ENCODE measurements at regions not wholly inside any gene's neighbourhood (a gene's known extent, or its start where the extent isn't known, plus 50 kb on each side); places are given as distances from the start of the nearest gene placed in this dataset.
A peak's percentile ranks its signal among the peaks of the same experiment; 100 is the strongest.

DNA sequence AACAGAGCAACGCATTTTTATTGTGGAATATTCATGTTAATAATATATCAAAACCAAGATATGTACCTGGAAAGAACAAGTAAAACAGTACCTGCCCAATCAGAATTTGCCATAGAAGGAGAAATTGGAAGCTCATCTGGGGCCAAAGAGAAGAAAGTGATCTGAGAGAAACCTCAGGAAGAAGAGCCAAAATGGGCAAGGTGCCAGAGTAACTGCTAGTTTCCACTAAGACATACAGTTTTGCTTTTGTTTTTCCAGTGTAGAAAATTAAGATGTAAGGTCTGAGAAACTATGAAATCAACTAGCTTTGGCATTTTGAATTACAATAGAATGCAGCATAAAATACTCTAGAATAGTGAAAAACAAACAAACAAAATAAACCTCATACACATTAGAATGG, 2201.2 kb downstream of the ARAP2 start:
- 80 to 93% methylated on average over 1 of the region's 1 CpG for WGBS, 2 donors
- H3K36me3 ChIP-seq, result no peaks in the 10 kb centered on the region
- H3K4me1 ChIP-seq, result no peaks in the 10 kb centered on the region
- no peak overlapping the region for H3K4me3 ChIP-seq
- no peaks in the 10 kb centered on the region for H3K9me3 ChIP-seq
- TF ChIP-seq POLR2AphosphoS5 (IDR thresholded peaks at IDR 0.05) (no peak), POLR2A (IDR thresholded peaks at IDR 0.05) (no peak), EP300 (IDR thresholded peaks at IDR 0.05) (no peak)
- TF ChIP-seq, protein P1, sequence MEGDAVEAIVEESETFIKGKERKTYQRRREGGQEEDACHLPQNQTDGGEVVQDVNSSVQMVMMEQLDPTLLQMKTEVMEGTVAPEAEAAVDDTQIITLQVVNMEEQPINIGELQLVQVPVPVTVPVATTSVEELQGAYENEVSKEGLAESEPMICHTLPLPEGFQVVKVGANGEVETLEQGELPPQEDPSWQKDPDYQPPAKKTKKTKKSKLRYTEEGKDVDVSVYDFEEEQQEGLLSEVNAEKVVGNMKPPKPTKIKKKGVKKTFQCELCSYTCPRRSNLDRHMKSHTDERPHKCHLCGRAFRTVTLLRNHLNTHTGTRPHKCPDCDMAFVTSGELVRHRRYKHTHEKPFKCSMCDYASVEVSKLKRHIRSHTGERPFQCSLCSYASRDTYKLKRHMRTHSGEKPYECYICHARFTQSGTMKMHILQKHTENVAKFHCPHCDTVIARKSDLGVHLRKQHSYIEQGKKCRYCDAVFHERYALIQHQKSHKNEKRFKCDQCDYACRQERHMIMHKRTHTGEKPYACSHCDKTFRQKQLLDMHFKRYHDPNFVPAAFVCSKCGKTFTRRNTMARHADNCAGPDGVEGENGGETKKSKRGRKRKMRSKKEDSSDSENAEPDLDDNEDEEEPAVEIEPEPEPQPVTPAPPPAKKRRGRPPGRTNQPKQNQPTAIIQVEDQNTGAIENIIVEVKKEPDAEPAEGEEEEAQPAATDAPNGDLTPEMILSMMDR (IDR thresholded peaks at IDR 0.05), result no peak
- H3K27me3 ChIP-seq, result no peaks in the 10 kb centered on the region
- no peak overlapping the region for H3K27ac ChIP-seq
- ATAC-seq (ENCODE audit: low FRiP score in 2 of 2), result no peak
- DNase-seq, result no peak

DNA sequence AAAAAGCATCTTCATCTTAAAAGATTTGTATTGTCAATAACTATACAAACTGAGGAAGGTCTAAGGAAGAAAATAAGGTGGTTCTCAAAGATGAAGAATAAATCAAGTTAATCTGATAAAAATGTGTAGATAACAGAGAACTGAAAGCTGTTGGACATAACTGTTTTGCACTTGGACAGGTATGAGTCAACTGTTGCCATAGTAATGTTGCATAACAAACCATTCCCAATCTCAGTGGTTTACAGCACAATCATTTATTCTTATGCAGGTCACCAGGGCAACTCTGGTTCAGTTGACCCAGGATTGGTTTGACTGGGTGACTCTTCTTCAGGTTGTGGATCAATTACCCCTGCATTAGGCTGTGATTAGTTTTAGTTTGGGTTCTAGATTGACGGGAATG, 2197.7 kb downstream of the ARAP2 start:
- H3K36me3 ChIP-seq, result no peaks in the 10 kb centered on the region
- no peak overlapping the region for H3K27ac ChIP-seq
- 80 to 95% methylated on average over 1 of the region's 1 CpG for WGBS, 2 donors
- no peak overlapping the region for H3K4me3 ChIP-seq
- H3K4me1 ChIP-seq, result no peaks in the 10 kb centered on the region
- no peak for TF ChIP-seq POLR2AphosphoS5 (IDR thresholded peaks at IDR 0.05)
- ATAC-seq (ENCODE audit: low FRiP score in 2 of 2) (peak in 1 of 2 donors; percentile 32), DNase-seq (no peak)
- H3K27me3 ChIP-seq, result no peaks in the 10 kb centered on the region
- H3K9me3 ChIP-seq, result no peaks in the 10 kb centered on the region

DNA sequence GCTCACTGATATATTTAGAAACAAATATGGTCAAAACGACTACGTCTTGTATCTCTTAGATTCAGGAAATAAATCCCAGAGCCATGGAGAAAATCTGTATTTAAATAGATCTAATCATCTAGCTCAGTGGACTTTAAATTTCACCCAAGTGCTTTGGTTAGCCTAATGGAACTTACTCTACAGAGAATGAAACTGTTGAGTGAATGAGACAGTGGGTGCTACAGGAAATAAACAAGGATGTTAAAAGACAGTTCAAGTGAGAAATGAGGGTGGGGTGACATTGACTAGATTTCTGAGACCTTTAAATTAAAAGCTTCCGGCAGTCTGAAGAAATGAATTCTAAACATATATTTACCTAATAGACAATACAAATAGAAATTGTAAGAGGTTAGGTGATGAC, 2197.0 kb downstream of the ARAP2 start:
- 72 to 76% methylated on average over 3 of the region's 3 CpGs for WGBS, 2 donors
- H3K27me3 ChIP-seq, result no peaks in the 10 kb centered on the region
- DNase-seq, result no peak

DNA sequence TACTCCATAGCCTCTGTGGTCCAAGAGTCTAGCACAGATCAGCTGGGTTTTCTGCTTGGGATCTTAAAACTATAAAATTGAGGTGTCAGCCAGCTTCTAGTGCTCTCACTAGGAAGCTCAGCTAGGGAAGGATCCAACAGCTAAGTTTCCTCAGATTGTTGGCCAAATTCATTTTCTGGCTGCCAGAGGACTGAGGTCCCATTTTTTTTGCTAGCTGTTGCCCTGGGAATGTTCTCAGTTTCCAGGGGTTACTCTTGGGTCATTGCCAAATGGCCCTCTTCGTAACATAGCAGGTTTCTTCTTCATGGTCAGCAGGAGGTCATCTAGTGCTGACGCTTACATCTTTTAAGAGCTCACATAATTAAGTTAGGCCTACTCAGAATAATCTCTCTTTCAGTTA, 2178.2 kb downstream of the ARAP2 start:
- 62 to 77% methylated on average over 2 of the region's 2 CpGs for WGBS, 2 donors
- ATAC-seq (ENCODE audit: low FRiP score in 2 of 2), result no peak

More for the DNA sequence above, 2197.0 kb downstream of the ARAP2 start:
- H3K36me3 ChIP-seq, result no peaks in the 10 kb centered on the region
- no peaks in the 10 kb centered on the region for H3K4me1 ChIP-seq
- TF ChIP-seq EP300 (IDR thresholded peaks at IDR 0.05), result no peak
- TF ChIP-seq, protein P1 (IDR thresholded peaks at IDR 0.05), result no peak
- TF ChIP-seq POLR2A (IDR thresholded peaks at IDR 0.05), result no peak
- no peak for TF ChIP-seq POLR2AphosphoS5 (IDR thresholded peaks at IDR 0.05)
- no peak overlapping the region for H3K27ac ChIP-seq
- ATAC-seq (ENCODE audit: low FRiP score in 2 of 2), result no peak
- H3K9me3 ChIP-seq, result no peaks in the 10 kb centered on the region
- H3K4me3 ChIP-seq, result no peak overlapping the region

DNA sequence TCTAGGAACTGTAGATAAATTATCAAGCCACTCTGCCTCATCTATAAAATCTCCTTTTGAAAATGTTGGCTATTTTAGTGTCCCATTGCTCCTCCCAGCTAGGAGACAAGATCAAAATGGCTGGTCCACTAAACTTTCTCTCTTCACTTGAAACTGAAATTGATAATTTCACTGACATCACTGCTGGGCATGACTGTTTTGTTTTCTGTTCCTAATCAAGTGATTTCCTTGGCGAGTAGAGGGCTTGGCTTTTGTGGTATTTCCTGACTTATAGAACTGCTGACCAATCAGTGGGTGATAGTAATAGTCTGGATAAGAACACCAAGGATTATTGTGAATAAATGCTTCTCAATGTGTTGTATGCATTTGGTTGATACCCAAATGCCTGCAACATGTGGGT, 2152.9 kb downstream of the ARAP2 start:
- no peaks in the 10 kb centered on the region for H3K4me1 ChIP-seq
- no peaks in the 10 kb centered on the region for H3K9me3 ChIP-seq
- WGBS, 2 donors, result 48 to 76% methylated on average over 1 of the region's 1 CpG
- no peak overlapping the region for H3K27ac ChIP-seq
- TF ChIP-seq, protein P1 (IDR thresholded peaks at IDR 0.05), result no peak
- no peak for TF ChIP-seq EP300 (IDR thresholded peaks at IDR 0.05)
- no peak for TF ChIP-seq POLR2AphosphoS5 (IDR thresholded peaks at IDR 0.05)
- TF ChIP-seq POLR2A (IDR thresholded peaks at IDR 0.05), result no peak
- no peaks in the 10 kb centered on the region for H3K27me3 ChIP-seq
- no peaks in the 10 kb centered on the region for H3K36me3 ChIP-seq
- H3K4me3 ChIP-seq, result no peak overlapping the region
- DNase-seq (no peak), ATAC-seq (ENCODE audit: low FRiP score in 2 of 2) (no peak)

More for the DNA sequence above, 2178.2 kb downstream of the ARAP2 start:
- Histone ChIP-seq H3K36me3 (no peaks in the 10 kb centered on the region), H3K27me3 (no peaks in the 10 kb centered on the region), H3K27ac (no peak overlapping the region), H3K9me3 (no peaks in the 10 kb centered on the region), H3K4me1 (no peaks in the 10 kb centered on the region), H3K4me3 (no peak overlapping the region)
- TF ChIP-seq EP300 (IDR thresholded peaks at IDR 0.05), result no peak
- no peak for TF ChIP-seq POLR2A (IDR thresholded peaks at IDR 0.05)
- no peak for TF ChIP-seq POLR2AphosphoS5 (IDR thresholded peaks at IDR 0.05)
- TF ChIP-seq, protein P1 (IDR thresholded peaks at IDR 0.05), result no peak
- no peak for DNase-seq
